ENCODE measurements at regions not wholly inside any gene's neighbourhood (a gene's known extent, or its start where the extent isn't known, plus 50 kb on each side); places are given as distances from the start of the nearest gene placed in this dataset.

GRCh38 chr7:42588876-42589275 lies 323.0 kb downstream of the C7orf25 start:
- TF ChIP-seq FOXM1 (IDR thresholded peaks at IDR 0.05; ENCODE audit: borderline replicate concordance) (no peak), ELF4 (IDR thresholded peaks at IDR 0.05) (no peak), HDGF (IDR thresholded peaks at IDR 0.05; ENCODE audit: borderline replicate concordance) (no peak), BHLHE40 (IDR thresholded peaks at IDR 0.05; ENCODE audit: borderline replicate concordance) (no peak), SP1 (IDR thresholded peaks at IDR 0.05) (no peak), TARDBP (IDR thresholded peaks at IDR 0.05) (no peak), SUZ12 (IDR thresholded peaks at IDR 0.05) (no peak), FOXA1 (IDR thresholded peaks at IDR 0.05) (no peak), ZNF384 (IDR thresholded peaks at IDR 0.05) (no peak), LEF1 (IDR thresholded peaks at IDR 0.05; ENCODE audit: borderline replicate concordance) (no peak), L3MBTL2 (conservative IDR thresholded peaks at IDR 0.05) (no peak), ARNT (IDR thresholded peaks at IDR 0.05) (no peak), FOXK2 (IDR thresholded peaks at IDR 0.05) (no peak)

Measured in HEK293T (cell line).